ENCODE measurements at regions not wholly inside any gene's neighbourhood (a gene's known extent, or its start where the extent isn't known, plus 50 kb on each side); places are given as distances from the start of the nearest gene placed in this dataset.

- TF ChIP-seq CTCF (IDR thresholded peaks at IDR 0.05) = peak in 1 of 3 donors; percentile 63
- no peak for TF ChIP-seq POLR2A (IDR thresholded peaks at IDR 0.05)
Observed at GRCh38 chr12:45543887-45544286, 185.6 kb upstream of the ARID2 start.
